H1 (cell line): ENCODE measurements at regions not wholly inside any gene's neighbourhood (a gene's known extent, or its start where the extent isn't known, plus 50 kb on each side); places are given as distances from the start of the nearest gene placed in this dataset.

Experiments used
- CTCF ChIA-PET: fragments of 300-600 bp; sonication (Branson Sonifier 250); formaldehyde crosslinking; loops from one replicate; lab custom pipeline; 2021; ENCODE audit not compliant: partially characterized antibody; lab: Charles Lee
- POLR2A ChIA-PET: fragments of 300-600 bp; sonication (Branson Sonifier 250); formaldehyde crosslinking; loops from one replicate; lab custom pipeline; 2021; ENCODE audit warnings: inconsistent platforms; ENCODE audit not compliant: partially characterized antibody; lab: Charles Lee
- DNase-seq, 2 experiments: peaks; one replicate each; pipeline versions ENCODE4 v3.0.0 to v3.0.0-alpha.2; 2010 to 2022; ENCODE audit warnings: low spot score in 2 of 2, low read depth in 1 of 2, mixed read lengths in 1 of 2
- FAIRE-seq: peaks from 2 replicates; lab custom pipeline; 2011; peaks lifted over from hg19 to GRCh38; lab: Jason Lieb, UNC
- H2AFZ ChIP-seq: 2 replicates; pipeline ENCODE4 v1.8.1; 2012; ENCODE audit warnings: low read length, inconsistent platforms
- H2AK5ac ChIP-seq: 2 replicates; pipeline ENCODE4 v1.6.1; 2013; ENCODE audit warnings: low read depth, low read length
- H2BK120ac ChIP-seq: replicated peaks from 2 replicates; pipeline ENCODE3; 2013; ENCODE audit warnings: low read depth, low read length, inconsistent platforms
- H2BK12ac ChIP-seq: 2 replicates; pipeline ENCODE4 v1.6.1; 2013; ENCODE audit warnings: low read depth, low read length
- H2BK15ac ChIP-seq: 2 replicates; pipeline ENCODE4 v1.6.1; 2013; ENCODE audit warnings: low read length
- H2BK20ac ChIP-seq: 2 replicates; pipeline ENCODE4 v1.6.1; 2013; ENCODE audit warnings: low read length
- H2BK5ac ChIP-seq: 2 replicates; pipeline ENCODE4 v1.6.1; 2013; ENCODE audit warnings: low read depth, low read length
- H3K14ac ChIP-seq: 2 replicates; pipeline ENCODE4 v1.6.1; 2013; ENCODE audit warnings: inconsistent platforms; ENCODE audit not compliant: insufficient read length
- H3K18ac ChIP-seq: 2 replicates; pipeline ENCODE4 v1.6.1; 2013; ENCODE audit warnings: low read length; ENCODE audit errors: extremely low read depth
- H3K23ac ChIP-seq: 2 replicates; pipeline ENCODE4 v1.6.1; 2013; ENCODE audit warnings: inconsistent platforms; ENCODE audit not compliant: insufficient read length
- H3K23me2 ChIP-seq: 2 replicates; pipeline ENCODE4 v1.6.1; 2013; ENCODE audit warnings: low read depth, low read length
- H3K27ac ChIP-seq: 2 replicates; pipeline ENCODE4 v1.6.1; 2011; ENCODE audit warnings: low read depth, low read length, inconsistent platforms
- H3K27me3 ChIP-seq, 4 experiments: replicated peaks in 1 of 4; 1 replicate in 1 of 4; 2 replicates in 3 of 4; pipeline versions ENCODE4 v1.6.1 to v1.8.1; 2011 to 2013; ENCODE audit warnings: low read length in 3 of 4, mild to moderate bottlenecking in 3 of 4, inconsistent platforms in 2 of 4, mixed read lengths in 2 of 4, moderate library complexity in 1 of 4; ENCODE audit not compliant: control insufficient read depth in 3 of 4, insufficient read depth in 3 of 4; ENCODE audit errors: extremely low read depth in 1 of 4
- H3K36me3 ChIP-seq, 4 experiments: 2 replicates each; pipeline versions ENCODE4 v1.6.1 to v1.8.1; 2011 to 2013; ENCODE audit warnings: mild to moderate bottlenecking in 4 of 4, low read length in 3 of 4, moderate library complexity in 2 of 4, control low read depth in 1 of 4, inconsistent platforms in 1 of 4; ENCODE audit not compliant: insufficient read depth in 4 of 4, control insufficient read depth in 2 of 4
- H3K4ac ChIP-seq: replicated peaks from 2 replicates; pipeline ENCODE3; 2013; ENCODE audit warnings: low read length, low read depth, mixed read lengths, inconsistent platforms; ENCODE audit not compliant: insufficient read length
- H3K4me1 ChIP-seq, 4 experiments: replicated peaks in 1 of 4; 1 replicate in 1 of 4; 2 replicates in 3 of 4; pipeline versions ENCODE4 v1.6.1 to v1.8.1; 2011 to 2013; ENCODE audit warnings: low read length in 3 of 4, inconsistent platforms in 2 of 4, mixed read lengths in 1 of 4; ENCODE audit not compliant: insufficient read depth in 4 of 4, control insufficient read depth in 3 of 4
- H3K4me2 ChIP-seq, 2 experiments: 2 replicates each; pipeline versions ENCODE4 v1.6.1 to v1.8.1; 2011 to 2013; ENCODE audit warnings: low read depth in 2 of 2, low read length in 2 of 2, control low read depth in 1 of 2, inconsistent platforms in 1 of 2, mild to moderate bottlenecking in 1 of 2; ENCODE audit not compliant: insufficient read depth in 1 of 2
- H3K4me3 ChIP-seq, 4 experiments: fragments of 200-600, 300-600 bp in 1 of 4; sonication (generic), shearing (Covaris generic), sonication (Bioruptor Twin) in 1 of 4; 2 replicates each; pipeline versions ENCODE4 v1.5.1 to v1.8.1; 2011 to 2016; ENCODE audit warnings: low read length in 4 of 4, low read depth in 3 of 4, control low read depth in 2 of 4, inconsistent platforms in 2 of 4, mild to moderate bottlenecking in 2 of 4, mixed read lengths in 1 of 4, moderate library complexity in 1 of 4; ENCODE audit not compliant: insufficient read depth in 2 of 4; ENCODE audit errors: extremely low read depth in 1 of 4
- H3K56ac ChIP-seq: replicated peaks from 2 replicates; pipeline ENCODE3; 2013; ENCODE audit warnings: low read depth, mild to moderate bottlenecking, mixed read lengths, low read length, inconsistent platforms; ENCODE audit not compliant: insufficient read length
- H3K79me1 ChIP-seq: 2 replicates; pipeline ENCODE4 v1.6.1; 2013; ENCODE audit warnings: low read depth, low read length, control low read depth
- H3K79me2 ChIP-seq, 2 experiments: 2 replicates each; pipeline versions ENCODE4 v1.6.1 to v1.8.1; 2012 to 2013; ENCODE audit warnings: low read length in 2 of 2, mild to moderate bottlenecking in 2 of 2, inconsistent platforms in 1 of 2; ENCODE audit not compliant: insufficient read depth in 2 of 2, control insufficient read depth in 1 of 2
- H3K9ac ChIP-seq, 4 experiments: replicated peaks in 1 of 4; 1 replicate in 1 of 4; 2 replicates in 3 of 4; pipeline versions ENCODE4 v1.6.1 to v1.8.1; 2011 to 2013; ENCODE audit warnings: low read depth in 3 of 4, low read length in 3 of 4, control low read depth in 2 of 4, mild to moderate bottlenecking in 2 of 4, moderate library complexity in 2 of 4, inconsistent platforms in 1 of 4; ENCODE audit errors: extremely low read depth in 1 of 4
- H3K9me3 ChIP-seq, 2 experiments: 2 replicates each; pipeline versions ENCODE4 v1.6.1 to v1.8.1; 2012 to 2013; ENCODE audit warnings: mild to moderate bottlenecking in 2 of 2, moderate library complexity in 2 of 2, control low read depth in 1 of 2, inconsistent platforms in 1 of 2, low read depth in 1 of 2, low read length in 1 of 2, mixed read lengths in 1 of 2; ENCODE audit not compliant: insufficient read depth in 2 of 2
- H4K20me1 ChIP-seq, 2 experiments: replicated peaks in 1 of 2; 2 replicates each; pipeline versions ENCODE3 to v1.8.1; 2011 to 2013; ENCODE audit warnings: inconsistent platforms in 2 of 2, low read length in 2 of 2, mild to moderate bottlenecking in 1 of 2; ENCODE audit not compliant: insufficient read depth in 2 of 2, control insufficient read depth in 1 of 2
- H4K5ac ChIP-seq: 2 replicates; pipeline ENCODE4 v1.6.1; 2013; ENCODE audit warnings: low read length, low read depth, mixed read lengths, inconsistent platforms; ENCODE audit not compliant: insufficient read length
- H4K8ac ChIP-seq: 2 replicates; pipeline ENCODE4 v1.8.0; 2013; ENCODE audit warnings: mild to moderate bottlenecking, moderate library complexity, low read length, inconsistent platforms; ENCODE audit not compliant: insufficient read depth; ENCODE audit errors: extremely low read depth
- H4K91ac ChIP-seq: replicated peaks from 2 replicates; pipeline ENCODE3; 2013; ENCODE audit warnings: low read length, mixed read lengths, inconsistent platforms; ENCODE audit not compliant: insufficient read length
- CHD2 ChIP-seq: IDR thresholded peaks from 2 replicates; pipeline ENCODE4 v1.6.1; 2012; ENCODE audit warnings: low read length, improper control_type of control experiment
- GTF2F1 ChIP-seq: IDR thresholded peaks from 2 replicates; pipeline ENCODE4 v1.6.1; 2012; ENCODE audit warnings: low read depth, low read length, improper control_type of control experiment, borderline replicate concordance
- TAF1 ChIP-seq: IDR thresholded peaks from 2 replicates; pipeline ENCODE4 v1.6.1; 2011; ENCODE audit warnings: mild to moderate bottlenecking, low read depth, low read length
- TBP ChIP-seq: IDR thresholded peaks from 2 replicates; pipeline ENCODE4 v1.6.1; 2011; ENCODE audit warnings: low read depth, low read length, improper control_type of control experiment
- WGBS, 2 experiments: shearing (Covaris generic) in 1 of 2; methylation state at CpG; one replicate each; pipeline versions ENCODE4 v1.1.6 to v1.1.7; 2013 to 2015; ENCODE audit warnings: low lambda C conversion rate in 2 of 2, mixed read lengths in 2 of 2, inconsistent platforms in 1 of 2, low coverage in 1 of 2, missing lambda C conversion rate in 1 of 2; ENCODE audit not compliant: insufficient replicate concordance in 2 of 2, insufficient coverage in 1 of 2, insufficient read length in 1 of 2; ENCODE audit errors: extremely low coverage in 1 of 2, missing lambda C conversion rate in 1 of 2; 5-methylcytosine and 5-hydroxymethylcytosine counted together

DNA sequence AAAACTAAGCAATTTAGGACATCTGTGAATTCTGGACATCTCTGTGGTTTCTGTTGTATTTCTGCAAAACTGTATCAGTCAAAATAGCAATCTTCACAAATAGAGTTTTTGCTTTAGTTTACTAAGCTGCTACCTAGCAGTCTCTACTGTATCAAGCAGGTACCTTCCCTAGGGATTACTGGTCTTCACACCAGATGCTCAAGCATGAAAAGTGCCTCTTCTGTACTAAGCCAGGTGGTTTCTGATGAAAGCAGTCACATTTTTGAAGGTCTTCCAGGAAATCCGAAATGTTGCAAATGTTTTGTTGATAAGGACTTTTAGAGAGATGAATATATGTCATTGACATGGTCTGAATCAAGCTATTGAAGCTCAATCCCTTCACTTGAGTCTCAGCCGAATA lies 540.0 kb downstream of the KCTD16 start:
- H3K4me2 ChIP-seq, result no peak overlapping the region
- H2BK120ac ChIP-seq, result no peak overlapping the region
- H3K4me1 ChIP-seq, result no peaks in the 10 kb centered on the region
- H2BK12ac ChIP-seq, result no peak overlapping the region
- H3K23ac ChIP-seq, result no peak overlapping the region
- no peak overlapping the region for H2AK5ac ChIP-seq
- no peaks in the 10 kb centered on the region for H3K9me3 ChIP-seq
- no peak overlapping the region for H3K27ac ChIP-seq
- H2BK5ac ChIP-seq, result no peak overlapping the region
- FAIRE-seq (no peak), DNase-seq (no peak)
- no peak overlapping the region for H3K4ac ChIP-seq
- H3K36me3 ChIP-seq, result no peaks in the 10 kb centered on the region
- H3K14ac ChIP-seq, result no peak overlapping the region
- H2BK15ac ChIP-seq, result no peak overlapping the region
- TF ChIP-seq TBP (no peak), GTF2F1 (no peak), CHD2 (no peak), TAF1 (no peak)
- no peak overlapping the region for H3K56ac ChIP-seq
- no peaks in the 10 kb centered on the region for H3K27me3 ChIP-seq
- H3K23me2 ChIP-seq, result no peaks in the 10 kb centered on the region
- WGBS, 2 experiments, result 88% methylated on average over 2 of the region's 2 CpGs; no CpG with 5 or more reads in 1 of the 2 experiments
- no peak overlapping the region for H3K9ac ChIP-seq
- no peak overlapping the region for H2BK20ac ChIP-seq
- no peaks in the 10 kb centered on the region for H4K20me1 ChIP-seq
- H3K18ac ChIP-seq, result no peak overlapping the region
- POLR2A ChIA-PET, result interaction anchor here (0.6 kb wide), 1 partner anchor 60 kb away, joined by 3 read pairs; no protein-coding TSS in a partner anchor
- no peaks in the 10 kb centered on the region for H3K79me1 ChIP-seq
- H4K5ac ChIP-seq, result no peak overlapping the region
- no peaks in the 10 kb centered on the region for H3K79me2 ChIP-seq
- no peak overlapping the region for H4K91ac ChIP-seq
- CTCF ChIA-PET, result no interaction called here
- H3K4me3 ChIP-seq, result no peak overlapping the region
- no peak overlapping the region for H4K8ac ChIP-seq
- H2AFZ ChIP-seq, result no peak overlapping the region
